ENCODE measurements at regions not wholly inside any gene's neighbourhood (a gene's known extent, or its start where the extent isn't known, plus 50 kb on each side); places are given as distances from the start of the nearest gene placed in this dataset.
"Not testable (repeated sequence)": the region's sequence is repeated elsewhere in the genome, so short reads cannot be mapped to it uniquely, and the experiment has no call there.

DNA sequence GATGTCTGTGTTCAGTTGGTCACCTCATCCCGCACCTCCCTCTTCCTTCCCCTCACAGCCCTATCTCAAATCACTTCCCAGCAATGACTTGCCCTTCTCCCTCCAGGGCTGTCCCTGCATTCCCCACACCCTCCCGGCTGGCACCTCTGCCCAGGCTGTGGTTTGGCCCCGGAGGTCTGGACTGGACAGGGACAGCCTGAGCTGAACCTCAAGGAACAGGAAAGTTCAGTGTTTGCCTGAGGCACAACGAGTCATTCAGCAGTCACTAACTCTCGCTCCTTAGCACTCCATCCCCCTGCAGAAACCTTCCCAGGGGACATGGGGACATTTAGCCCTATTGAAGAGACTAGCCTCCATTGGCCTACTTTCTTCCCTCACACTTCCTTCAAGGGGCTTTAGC, 58.3 kb upstream of the MAP3K1 start:
- Histone ChIP-seq H3K36me3 (no peaks in the 10 kb centered on the region), H3K27ac (no peak overlapping the region), H3K4me3 (no peak overlapping the region), H3K9me3 (no peaks in the 10 kb centered on the region), H3K4me1 (no peaks in the 10 kb centered on the region), H3K27me3 (no peaks in the 10 kb centered on the region)
- TF ChIP-seq POLR2A (IDR thresholded peaks at IDR 0.05), result no peak
- TF ChIP-seq, protein P1, sequence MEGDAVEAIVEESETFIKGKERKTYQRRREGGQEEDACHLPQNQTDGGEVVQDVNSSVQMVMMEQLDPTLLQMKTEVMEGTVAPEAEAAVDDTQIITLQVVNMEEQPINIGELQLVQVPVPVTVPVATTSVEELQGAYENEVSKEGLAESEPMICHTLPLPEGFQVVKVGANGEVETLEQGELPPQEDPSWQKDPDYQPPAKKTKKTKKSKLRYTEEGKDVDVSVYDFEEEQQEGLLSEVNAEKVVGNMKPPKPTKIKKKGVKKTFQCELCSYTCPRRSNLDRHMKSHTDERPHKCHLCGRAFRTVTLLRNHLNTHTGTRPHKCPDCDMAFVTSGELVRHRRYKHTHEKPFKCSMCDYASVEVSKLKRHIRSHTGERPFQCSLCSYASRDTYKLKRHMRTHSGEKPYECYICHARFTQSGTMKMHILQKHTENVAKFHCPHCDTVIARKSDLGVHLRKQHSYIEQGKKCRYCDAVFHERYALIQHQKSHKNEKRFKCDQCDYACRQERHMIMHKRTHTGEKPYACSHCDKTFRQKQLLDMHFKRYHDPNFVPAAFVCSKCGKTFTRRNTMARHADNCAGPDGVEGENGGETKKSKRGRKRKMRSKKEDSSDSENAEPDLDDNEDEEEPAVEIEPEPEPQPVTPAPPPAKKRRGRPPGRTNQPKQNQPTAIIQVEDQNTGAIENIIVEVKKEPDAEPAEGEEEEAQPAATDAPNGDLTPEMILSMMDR (IDR thresholded peaks at IDR 0.05), result no peak
- DNase-seq, result no peak

DNA sequence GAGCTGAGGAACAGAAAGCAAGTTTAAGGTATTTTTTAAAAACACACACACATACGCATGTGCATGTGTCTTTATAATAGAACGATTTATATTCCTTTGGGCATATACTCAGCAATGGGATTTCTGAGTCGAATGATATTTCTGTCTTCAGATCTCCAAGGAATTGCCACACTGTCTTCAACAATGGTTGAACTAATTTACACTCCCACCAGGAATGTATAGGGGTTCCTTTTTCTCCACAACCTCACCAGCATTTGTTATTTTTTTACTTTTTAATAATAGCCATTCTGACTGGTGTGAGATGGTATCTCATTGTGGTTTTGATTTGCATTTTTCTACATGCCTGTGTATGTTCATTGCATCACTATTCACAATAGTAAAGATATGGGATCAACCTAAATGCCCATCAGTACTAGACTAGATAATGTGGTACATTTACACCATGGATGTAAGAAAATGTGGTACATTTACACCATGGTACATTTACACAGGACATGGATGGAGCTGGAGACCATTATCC, 60.3 kb upstream of the MAP3K1 start:
- no peaks in the 10 kb centered on the region for H3K9me3 ChIP-seq
- no peak overlapping the region for H3K27ac ChIP-seq
- no peaks in the 10 kb centered on the region for H3K36me3 ChIP-seq
- H3K4me3 ChIP-seq, result no peak overlapping the region
- no peaks in the 10 kb centered on the region for H3K4me1 ChIP-seq
- no peaks in the 10 kb centered on the region for H3K27me3 ChIP-seq
- no peak for TF ChIP-seq POLR2A (IDR thresholded peaks at IDR 0.05)
- TF ChIP-seq, protein P1 (IDR thresholded peaks at IDR 0.05), result no peak
- DNase-seq, result no peak

DNA sequence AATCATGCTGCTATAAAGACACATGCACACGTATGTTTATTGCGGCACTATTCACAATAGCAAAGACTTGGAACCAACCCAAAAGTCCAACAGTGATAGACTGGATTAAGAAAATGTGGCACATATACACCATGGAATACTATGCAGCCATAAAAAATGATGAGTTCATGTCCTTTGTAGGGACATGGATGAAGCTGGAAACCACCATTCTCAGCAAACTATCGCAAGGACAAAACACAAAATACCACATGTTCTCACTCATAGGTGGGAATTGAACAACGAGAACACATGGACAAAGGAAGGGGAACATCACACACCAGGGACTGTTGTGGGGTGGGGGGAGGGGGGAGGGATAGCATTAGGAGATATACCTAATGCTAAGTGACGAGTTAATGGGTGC, 61.8 kb upstream of the MAP3K1 start:
- H3K9me3 ChIP-seq, H3K27me3 ChIP-seq, H3K4me3 ChIP-seq, H3K36me3 ChIP-seq, H3K27ac ChIP-seq, H3K4me1 ChIP-seq, DNase-seq: not testable (repeated sequence)

DNA sequence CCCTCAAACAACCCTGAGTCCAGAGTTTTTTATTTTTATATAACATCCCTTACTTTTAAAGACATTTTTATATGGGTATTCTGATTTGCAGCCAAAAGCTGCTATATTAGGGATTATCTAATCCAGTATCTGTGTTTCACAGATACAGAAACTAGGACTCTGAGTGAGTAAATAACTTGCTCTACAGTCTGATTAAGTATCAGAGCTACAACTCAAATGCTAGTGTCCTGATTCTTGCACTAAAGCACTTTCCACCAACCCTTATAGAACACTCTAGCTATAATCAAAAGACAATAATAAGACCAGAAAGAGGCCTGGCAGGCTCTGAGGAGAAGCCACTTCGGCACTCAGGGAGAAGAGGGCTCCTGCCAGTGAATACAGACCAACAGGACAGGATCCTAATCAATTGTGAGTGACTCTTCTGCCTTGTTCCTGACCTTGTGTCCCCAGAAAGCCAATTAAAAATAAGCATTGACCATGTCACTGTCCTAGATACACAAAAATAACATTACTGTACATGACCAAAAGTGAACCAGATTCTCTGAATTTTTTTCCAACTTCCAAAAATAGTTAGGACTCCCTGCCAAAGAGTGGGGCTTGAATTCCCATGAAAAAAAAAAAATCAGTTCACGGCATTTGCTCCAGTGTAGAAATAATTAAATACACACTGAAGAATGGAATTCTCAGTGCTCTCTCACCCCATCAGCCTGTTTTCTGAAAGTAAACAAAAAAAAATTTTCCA, 63.6 kb upstream of the MAP3K1 start:
- H3K4me1 ChIP-seq, result no peaks in the 10 kb centered on the region
- no peaks in the 10 kb centered on the region for H3K36me3 ChIP-seq
- no peaks in the 10 kb centered on the region for H3K9me3 ChIP-seq
- no peaks in the 10 kb centered on the region for H3K27me3 ChIP-seq
- no peak for DNase-seq
- no peak overlapping the region for H3K27ac ChIP-seq
- H3K4me3 ChIP-seq, result no peak overlapping the region
- no peak for TF ChIP-seq POLR2A (IDR thresholded peaks at IDR 0.05)
- TF ChIP-seq, protein P1 (IDR thresholded peaks at IDR 0.05), result no peak

DNA sequence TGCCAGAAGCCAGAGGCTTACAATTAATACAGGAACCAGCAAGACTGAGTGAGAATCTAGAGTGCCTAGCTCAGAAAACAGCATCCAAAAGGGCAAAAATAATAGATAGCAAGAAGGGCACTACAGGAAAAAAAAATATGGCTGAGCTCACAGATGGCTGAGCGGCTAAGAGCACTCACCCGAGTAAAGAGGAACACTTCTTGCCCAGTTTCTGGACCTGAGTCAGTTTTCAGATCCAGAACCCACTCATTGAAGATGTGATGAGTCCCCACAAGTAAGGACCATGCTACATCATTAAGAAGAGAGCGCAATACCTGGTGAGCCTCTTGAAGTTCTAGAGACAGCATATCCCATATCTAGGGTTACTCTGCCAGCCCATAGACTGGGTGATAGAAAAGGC, 65.5 kb upstream of the MAP3K1 start:
- no peaks in the 10 kb centered on the region for H3K27me3 ChIP-seq
- DNase-seq, result no peak
- no peak overlapping the region for H3K27ac ChIP-seq
- H3K9me3 ChIP-seq, result no peaks in the 10 kb centered on the region
- TF ChIP-seq, protein P1 (IDR thresholded peaks at IDR 0.05), result no peak
- no peak for TF ChIP-seq POLR2A (IDR thresholded peaks at IDR 0.05)
- no peaks in the 10 kb centered on the region for H3K4me1 ChIP-seq
- H3K36me3 ChIP-seq, result no peaks in the 10 kb centered on the region
- no peak overlapping the region for H3K4me3 ChIP-seq

DNA sequence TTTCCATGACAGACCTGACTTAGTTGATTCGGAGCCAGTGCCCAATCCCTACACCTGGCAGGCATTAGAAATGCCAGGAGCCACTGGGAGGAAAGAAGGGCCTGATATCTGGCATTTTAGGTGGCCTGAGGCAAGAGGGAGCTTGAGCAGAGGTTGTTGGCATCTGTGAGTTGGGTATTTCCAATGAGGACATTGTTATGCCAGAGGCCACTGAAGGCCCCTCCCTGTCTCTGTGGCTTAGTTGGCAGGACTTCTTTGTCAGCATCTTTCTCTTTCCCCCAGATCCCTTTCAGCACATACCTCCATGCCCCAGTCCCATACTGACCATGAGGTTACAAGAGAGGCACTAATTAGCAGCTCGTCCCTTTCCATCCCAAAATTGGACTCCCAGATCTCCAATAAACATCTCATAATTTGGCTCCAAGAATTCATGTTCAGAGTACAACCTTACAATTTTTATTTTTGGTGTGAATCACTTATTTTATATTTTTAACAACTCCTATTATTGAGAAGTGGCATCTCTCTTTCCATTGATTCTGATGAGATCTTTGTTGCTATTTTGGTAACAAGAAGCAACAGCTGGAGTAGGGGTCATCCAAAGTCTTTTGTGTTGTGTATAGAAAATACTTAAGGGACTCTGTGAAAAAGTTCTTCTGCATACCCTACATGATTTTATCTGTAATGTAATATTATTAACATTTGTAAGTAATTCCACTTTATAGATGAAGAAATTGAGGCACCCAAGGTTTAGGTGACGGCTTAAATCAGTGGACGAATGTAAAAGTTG, 68.6 kb upstream of the MAP3K1 start:
- no peak for DNase-seq
- H3K4me3 ChIP-seq, result no peak overlapping the region
- no peaks in the 10 kb centered on the region for H3K9me3 ChIP-seq
- TF ChIP-seq POLR2A (IDR thresholded peaks at IDR 0.05), result no peak
- TF ChIP-seq, protein P1 (IDR thresholded peaks at IDR 0.05), result no peak
- H3K27me3 ChIP-seq, result no peaks in the 10 kb centered on the region
- H3K27ac ChIP-seq, result peak overlapping the region in 1 of 4 donors; percentile 32
- H3K36me3 ChIP-seq, result no peaks in the 10 kb centered on the region
- H3K4me1 ChIP-seq, result no peaks in the 10 kb centered on the region
